Hematopoietic multipotent progenitor cell treated with erythropoietin and hydrocortisone succinate and interleukin-3 and kit ligand, for 4 days (in vitro differentiated cells): ENCODE measurements at regions not wholly inside any gene's neighbourhood (a gene's known extent, or its start where the extent isn't known, plus 50 kb on each side); places are given as distances from the start of the nearest gene placed in this dataset.
"Not testable (repeated sequence)": the region's sequence is repeated elsewhere in the genome, so short reads cannot be mapped to it uniquely, and the experiment has no call there.

Source experiments
- DNase-seq: peaks from one replicate; pipeline ENCODE4 v3.0.0-alpha.2; 2015

DNA sequence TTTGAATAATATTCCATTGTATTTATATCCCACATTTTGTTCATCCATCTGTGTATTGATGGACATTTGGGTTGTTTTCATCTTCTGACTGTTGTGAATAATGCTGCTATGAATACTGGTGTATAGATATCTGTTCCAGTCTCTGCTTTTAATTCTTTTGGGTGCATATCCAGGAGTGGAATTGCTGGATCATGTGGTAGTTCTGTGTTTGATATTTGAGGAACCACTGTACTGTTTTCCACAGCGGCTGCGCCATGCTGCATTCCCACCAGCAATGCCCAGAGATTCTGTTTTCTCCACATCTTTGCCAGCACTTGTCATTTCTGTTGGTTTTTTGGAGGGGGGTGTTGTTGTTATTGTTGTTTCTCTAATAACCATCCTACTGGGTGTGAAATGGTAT, 131.6 kb upstream of the KIF26B start:
- DNase-seq, result no peak

DNA sequence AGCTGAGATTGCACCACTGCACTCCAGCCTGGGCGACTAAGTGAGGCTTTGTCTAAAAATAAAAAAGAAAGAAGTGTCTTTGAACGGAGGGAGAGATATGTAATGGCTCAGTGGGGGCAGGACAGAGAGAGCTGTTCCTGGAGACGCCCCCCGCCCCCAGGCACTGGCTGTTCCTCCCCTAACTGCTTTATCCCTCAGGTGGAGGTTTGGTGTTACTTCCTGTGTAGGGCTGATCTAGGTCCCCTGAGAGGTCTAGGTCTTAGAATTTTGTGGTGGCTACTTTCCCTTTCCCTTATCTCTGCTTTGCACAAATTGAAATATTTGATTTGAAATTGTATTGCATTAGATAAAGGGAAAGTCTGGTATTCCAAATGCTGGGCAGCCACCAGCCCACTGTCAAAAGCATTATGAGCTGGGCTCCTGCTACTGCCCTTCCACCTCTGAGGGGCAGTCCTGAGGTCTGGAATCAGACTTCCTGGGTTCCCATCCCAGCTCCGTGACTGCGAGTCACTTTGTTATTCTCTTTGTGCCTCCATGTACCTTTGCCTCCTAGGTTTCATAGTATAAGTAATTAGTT, 134.8 kb upstream of the KIF26B start:
- DNase-seq, result peak; percentile 70

DNA sequence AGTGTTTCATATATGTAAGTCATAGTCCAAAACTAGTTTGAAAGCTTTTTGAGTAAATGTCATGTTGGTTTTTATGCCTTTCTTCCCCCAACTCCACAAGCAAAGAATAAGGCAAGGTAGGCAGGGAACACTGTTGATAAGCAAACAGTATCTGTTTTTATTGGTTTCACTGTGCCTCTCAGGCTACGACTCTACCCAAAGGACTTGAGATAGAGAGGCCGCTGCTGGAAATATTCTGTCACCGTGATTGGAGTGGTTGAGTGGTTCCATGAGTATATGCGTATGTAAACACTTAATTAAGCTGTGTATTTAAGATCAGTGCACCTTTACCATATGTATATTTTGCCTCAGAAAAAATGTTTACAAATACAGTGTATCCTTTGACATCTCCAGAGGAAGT, 138.1 kb upstream of the KIF26B start:
- DNase-seq, result no peak

DNA sequence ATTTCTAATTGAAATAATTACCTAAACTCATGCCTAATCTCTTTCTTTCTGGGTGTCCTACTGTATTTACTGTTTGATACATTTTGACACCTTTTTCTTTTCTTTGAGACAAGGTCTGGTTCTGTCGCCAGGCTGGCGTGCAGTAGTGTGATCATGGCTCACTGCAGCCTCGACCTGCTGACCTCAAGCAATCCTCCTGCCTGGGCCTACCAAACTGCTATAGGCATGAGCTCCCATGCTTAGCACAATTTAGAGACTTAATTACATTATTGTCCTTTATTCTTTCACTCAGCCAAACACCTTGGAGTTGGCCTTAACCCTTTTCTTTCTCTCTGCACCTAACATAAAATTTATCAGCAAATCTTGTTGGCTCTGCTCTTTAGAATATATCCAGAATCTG, 139.8 kb upstream of the KIF26B start:
- no peak for DNase-seq

DNA sequence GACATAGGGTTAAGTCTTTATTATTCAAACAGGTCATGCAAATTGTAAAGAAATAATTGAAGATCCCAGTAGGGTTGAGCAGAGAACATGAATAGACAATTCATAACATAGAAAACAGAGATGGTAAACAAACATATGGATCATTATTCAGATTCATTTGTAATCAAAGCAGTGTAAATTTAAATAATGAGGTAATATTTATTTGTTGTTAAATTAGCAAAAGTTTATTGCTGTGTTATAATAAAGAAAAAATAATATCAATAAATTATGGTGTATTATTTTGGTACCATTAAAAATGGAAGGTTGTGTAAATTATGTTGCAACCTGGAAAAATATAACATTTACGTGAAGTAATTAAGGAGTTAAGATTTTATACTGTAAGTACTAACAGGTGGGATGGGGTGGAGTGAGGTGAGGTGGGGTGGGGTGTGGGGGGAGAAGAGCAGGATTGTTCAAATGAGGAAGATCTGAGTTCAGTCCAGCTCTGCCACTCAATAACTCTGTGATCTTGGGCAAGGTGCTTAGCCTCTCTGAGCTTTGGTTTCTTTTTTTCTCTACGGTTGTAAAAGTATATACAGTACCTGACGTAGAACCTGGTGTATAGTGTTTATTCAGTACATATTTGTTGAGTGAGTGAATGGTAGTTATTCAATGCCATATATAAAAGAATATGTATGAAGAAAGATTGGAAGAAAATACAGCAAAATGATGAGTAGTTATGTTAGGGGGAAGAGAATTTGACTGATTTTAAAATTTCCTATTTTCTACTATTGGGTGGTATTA, 140.3 kb upstream of the KIF26B start:
- no peak for DNase-seq

DNA sequence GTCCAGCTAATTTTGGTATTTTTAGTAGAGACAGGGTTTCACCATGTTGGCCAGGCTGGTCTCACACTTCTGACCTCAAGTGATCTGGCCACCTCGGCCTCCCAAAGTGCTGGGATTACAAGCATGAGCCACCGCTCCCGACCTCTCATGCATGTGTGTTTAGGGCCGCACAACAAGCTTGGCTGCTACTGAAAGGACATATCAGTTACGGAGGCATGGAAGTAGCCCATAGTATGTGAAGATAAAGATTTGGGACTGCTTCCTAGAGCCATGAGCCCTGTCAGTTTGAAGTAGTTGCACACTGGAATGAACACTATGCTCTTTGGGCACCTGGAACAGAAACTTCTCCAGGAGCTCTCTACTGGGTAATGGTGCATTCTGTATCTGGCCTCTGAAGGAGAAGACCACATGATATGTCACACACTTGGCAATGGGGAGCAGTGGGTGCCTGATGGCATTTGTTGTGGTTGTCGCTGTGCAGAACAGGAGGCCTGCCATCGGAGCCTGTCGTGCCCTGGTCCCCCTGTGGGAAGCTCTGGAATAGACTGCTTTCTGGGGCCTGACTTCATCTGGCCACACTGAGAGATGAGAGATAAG, 144.7 kb upstream of the KIF26B start:
- DNase-seq, result no peak

DNA sequence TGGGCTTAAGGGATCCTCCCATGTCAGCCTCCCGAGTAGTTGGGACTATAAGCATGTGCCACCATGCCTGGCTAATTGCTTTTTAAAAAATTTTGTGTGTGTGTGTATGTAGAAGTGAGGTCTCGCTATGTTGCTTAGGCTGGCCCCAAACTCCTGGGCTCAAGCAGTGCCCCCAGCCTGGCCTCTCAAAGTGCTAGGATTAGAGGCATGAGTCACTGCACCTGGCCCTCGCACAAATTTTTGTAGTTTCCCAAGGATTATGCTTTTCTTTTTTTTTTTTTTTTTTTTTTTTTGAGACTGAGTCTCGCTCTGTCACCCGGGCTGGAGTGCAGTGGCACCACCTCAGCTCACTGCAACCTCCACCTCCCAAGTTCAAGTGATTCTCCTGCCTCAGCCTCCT, 144.4 kb upstream of the HNRNPU start:
- DNase-seq, result no peak

DNA sequence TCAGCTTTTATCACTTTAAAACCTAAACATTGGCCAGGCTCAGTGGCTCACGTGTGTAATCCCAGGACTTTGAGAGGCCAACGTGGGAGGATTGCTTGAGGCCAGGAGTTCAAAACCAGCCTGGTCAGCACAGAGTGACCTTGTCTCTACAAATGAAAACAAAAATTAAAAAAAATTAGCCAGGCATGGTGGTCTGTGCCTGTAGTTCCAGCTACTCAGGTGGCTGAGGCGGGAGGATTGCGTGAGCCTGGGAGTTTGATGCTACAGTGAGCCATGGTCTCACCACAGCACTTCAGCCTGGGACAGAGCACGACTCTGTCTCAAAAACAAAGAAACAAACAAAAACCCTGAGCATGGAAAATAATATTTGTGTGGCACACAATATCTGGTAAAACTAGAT, 143.5 kb upstream of the HNRNPU start:
- no peak for DNase-seq

DNA sequence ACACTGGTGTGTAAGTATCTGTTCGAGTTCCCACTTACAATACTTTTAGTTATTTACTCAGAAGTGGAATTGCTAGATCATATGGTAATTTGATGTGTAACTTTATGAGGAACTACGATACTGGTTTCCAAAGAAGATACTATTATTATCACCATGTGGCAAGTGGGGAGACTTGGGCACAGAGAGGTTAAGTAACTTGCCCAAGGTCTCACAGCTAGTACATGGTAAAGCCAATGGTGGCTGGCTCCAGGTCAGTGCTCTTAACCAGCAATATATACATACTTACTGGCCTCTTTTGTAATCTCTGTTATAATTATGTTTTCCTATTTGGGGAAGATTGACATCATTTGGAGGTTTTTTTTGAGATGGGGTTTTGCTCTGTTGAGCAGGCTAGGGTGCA, 138.9 kb upstream of the HNRNPU start:
- DNase-seq, result no peak

DNA sequence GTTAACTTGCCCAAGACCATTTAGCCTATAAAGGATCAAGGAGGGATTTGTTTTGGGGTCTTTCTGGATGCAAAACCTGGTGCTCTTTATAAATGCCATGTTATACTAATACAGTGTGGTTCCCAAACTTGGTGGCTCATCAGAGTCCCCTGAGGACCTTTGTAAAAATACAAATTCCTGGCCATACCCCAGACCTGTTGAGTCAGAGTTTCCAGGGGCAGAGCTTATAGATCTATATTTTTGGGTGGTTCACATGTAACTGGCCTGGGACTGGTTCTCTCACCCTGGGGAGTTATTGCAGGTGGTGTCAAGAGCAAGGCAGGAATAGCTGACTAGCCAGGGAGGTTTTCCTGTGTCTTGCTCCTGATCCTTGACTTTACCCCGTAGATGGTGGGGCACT, 136.9 kb upstream of the HNRNPU start:
- DNase-seq, result no peak

DNA sequence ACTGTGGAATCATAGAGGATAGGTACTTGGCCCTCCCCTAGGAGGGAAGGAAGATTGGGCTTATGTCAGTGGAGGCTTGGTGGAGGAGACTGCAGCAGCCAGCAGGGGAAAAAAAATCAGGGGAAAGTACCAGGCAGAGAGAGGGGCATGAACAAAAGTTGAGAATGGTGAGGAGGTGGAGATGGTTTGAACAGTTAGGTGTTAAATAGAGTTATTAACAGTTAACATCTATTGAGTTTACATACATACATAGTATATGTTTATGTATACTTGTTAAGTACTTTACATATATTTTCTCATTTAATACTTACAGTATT, 136.5 kb upstream of the HNRNPU start:
- no peak for DNase-seq

DNA sequence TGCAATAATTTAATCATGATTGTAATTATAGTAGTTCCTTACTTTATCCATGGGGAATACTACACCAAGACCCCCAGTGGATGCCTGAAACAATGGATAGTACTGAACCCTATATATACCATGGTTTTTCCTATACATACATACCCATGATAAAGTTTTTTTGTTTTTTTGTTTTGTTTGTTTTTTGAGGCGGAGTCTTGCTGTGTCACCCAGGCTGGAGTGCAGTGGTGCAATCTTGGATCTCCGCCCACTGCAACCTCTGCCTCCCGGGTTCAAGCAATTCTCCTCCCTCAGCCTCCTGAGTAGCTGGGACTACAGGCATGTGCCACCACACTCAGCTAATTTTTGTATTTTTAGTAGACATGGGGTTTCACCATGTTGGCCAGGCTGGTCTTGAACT, 135.3 kb upstream of the HNRNPU start:
- DNase-seq, result not testable (repeated sequence)

DNA sequence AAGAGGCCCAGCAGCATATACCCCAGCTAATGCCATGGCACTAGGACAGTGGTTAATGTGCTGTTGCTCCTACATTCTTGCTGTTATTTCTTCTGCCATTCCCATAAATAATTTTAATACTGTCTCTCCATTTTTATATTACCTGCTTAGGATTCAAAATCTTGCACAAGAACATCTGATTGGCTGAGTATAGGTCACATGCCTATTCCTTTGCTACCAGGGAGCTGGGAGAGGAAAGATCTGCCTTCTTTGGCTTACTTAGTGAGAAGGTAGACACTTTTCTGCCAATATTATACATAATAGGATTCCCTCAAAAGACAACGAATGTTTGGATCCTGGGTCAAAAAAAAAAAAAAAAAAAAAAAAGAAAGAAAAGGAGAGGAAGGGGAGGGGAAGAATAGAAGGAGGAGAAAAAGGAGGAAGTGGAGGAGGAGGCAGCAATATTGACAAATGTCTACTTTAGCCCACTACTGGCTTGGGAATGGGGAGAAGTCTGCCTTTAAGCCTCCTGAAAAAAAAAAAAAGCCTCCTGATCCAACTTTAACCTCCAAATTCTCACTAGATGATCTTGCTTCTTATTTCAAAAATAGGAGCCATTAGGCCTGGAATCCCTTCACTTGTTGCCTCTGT, 134.5 kb upstream of the HNRNPU start:
- no peak for DNase-seq

DNA sequence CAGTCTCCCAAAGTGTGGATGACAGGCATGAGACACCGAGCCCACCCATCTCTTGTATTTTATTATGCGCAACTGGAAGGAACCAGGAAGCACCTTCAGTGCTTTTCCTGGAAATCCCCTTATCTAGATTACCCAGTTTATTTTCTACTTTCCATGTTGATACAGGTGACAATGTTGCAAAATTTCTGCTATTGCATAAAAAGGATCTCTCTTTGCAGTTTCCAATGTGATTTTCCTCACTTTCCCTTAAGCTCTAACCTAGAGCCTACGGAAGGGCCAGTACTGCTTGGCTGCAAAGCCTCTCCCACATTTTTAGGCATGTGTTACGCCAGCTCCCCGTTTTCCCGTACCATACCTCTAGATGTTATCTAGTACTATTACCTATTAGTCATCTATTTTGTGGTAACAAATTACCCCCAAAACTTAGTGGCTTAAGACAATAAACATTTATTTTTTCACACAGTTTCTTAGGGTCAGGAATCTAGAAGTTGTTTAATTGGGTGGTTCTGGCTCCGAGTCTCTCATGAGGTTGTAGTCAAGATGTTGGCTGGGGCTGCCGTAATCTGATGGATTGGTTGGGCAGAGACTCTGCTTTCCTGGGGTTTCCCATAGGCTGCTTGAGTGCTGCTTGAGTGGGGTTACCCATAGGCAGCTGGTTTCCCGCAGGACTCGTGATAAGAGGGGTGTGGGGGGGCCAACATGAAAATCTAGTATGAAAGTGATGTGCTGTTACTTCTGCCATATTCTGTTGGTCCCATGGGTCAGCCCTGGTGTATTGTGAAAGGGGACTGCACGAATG, 131.5 kb upstream of the HNRNPU start:
- no peak for DNase-seq

DNA sequence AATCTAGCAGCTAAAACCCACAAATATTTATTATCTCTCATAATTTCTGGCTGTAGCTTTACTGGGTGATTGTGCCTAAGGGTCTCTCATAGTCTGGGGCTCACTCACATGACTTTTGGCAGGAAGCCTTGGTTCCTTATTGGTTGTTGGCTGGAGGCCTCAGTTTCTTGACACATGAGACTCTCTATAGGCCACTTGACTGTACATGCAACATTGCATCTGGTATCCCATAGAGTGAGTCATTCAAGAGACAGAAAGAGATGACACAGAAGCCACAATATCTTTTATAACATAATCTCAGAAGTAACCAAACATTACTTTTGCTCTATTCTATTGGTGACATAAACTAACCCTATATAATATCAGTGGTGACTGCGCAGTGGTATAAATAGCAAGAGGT, 128.5 kb upstream of the HNRNPU start:
- DNase-seq, result no peak

DNA sequence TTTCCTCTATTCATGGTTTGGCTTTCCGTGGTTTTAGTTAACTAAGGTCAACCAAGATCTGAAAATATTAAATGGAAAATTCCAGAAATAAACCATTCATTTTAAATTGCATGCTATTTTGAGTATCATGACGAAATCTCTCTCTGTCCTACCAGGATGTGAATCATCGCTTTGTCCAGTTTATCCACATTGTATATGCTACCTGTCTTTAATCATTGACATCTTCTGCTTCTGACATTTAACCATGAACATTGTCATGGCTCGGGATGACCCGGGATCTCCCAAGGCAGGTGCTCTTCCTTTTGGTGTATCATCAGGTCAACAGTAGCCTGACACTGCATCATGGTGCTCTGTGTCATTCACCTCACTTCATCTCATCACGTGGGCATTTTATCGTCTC, 125.5 kb upstream of the HNRNPU start:
- DNase-seq, result no peak

DNA sequence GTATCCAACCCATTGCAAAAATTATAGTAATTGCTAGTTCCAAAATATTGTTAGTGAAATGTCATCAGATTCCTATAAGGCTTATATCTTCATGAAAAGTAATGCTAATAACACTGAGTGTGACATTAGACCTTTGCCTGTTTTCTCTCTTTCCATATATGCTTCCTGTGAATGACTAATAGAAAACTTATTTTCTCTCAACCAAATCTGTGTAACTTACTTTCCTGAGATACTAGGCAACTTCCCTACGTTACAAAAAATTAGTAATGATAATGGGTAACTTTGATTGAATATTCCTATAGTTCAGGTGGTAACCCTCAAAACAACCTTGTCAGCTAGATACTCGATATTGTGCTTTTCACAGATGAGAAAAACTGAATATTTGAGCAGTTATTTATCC, 124.2 kb upstream of the HNRNPU start:
- no peak for DNase-seq

DNA sequence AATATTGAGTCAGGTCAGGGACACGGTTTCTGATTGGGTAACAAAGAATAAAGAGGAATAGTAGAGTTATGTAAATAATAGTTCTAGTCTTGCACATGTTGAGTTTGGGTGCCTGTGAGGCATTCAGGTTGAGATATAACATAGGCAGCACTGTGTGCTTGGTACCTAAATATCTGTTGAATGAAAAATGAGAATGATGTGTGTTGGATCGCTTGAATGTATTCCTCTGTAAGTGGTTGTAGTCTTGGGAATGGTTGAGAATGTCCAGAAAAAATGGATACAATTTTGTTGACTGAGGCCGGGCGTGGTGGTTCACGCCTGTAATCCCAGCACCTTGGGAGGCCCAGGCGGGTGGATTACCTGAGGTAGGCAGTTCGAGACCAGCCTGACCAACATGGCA, 116.3 kb upstream of the HNRNPU start:
- no peak for DNase-seq

DNA sequence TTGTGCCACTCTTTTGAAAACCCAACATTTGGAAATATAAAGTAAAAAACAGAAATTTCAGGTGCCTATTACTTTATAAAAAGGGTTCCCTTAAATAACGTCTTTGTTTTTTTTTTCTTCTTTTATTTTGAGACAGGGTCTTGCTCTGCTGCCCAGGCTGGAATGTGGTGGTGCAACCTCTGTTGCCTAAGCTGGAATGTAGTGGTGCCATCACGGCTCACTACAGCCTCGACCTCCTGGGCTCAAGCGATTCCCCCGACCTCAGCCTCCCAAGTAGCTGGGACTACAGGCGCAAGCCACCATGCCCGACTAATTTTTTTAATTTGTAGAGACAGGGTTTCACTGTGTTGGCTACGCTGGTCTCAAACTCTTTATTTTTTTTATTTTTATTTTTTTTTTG, 110.2 kb upstream of the HNRNPU start:
- no peak for DNase-seq

DNA sequence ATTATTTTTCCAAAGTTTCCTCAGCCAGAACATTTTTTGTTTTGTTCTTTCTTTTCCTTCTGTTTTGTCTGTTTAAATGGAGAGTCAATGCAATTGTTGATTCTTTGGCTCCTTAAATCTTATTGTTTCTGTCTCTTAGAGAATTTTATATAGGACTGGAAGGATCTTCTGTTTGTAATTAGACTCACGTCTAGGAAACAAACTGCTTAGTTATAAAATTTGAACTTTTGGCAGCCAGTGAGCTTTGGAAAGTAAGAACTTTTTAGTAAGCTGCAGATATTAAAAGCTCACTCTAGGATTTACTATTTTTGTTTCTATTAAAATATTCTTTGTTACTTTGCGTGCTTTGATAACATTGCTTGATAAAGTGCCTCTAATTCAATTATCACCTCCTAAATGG, 109.8 kb upstream of the HNRNPU start:
- no peak for DNase-seq

DNA sequence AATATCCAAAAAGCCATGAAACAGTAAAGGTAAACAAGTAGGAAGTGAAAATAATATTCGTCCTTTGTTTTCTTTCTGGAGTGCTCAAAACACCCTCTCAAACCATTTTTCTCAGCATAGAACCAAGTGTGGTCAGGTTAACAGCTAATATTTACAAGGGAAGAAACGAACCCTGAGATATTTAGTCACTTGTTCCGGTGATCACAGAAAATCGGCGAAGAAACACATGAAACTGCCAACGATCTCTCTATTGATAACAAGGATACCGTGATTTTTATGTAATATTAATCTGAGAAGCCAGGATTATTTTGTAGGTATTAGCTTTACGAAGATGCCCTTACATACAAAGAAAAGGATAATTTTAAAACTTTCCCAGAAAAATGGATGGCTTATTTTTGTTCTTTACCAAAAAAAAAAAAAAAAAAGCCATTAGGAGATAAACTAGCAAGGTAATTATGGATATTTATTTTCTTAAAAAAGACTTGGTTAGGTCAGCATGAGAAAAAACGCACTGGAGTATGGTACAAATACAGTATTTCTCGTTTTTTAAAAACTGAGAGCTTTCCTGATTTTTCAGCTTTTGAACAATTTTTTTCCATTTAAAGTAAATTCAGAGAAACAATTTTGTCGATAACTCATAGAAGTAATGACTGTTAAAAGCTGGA, 107.3 kb upstream of the HNRNPU start:
- no peak for DNase-seq

DNA sequence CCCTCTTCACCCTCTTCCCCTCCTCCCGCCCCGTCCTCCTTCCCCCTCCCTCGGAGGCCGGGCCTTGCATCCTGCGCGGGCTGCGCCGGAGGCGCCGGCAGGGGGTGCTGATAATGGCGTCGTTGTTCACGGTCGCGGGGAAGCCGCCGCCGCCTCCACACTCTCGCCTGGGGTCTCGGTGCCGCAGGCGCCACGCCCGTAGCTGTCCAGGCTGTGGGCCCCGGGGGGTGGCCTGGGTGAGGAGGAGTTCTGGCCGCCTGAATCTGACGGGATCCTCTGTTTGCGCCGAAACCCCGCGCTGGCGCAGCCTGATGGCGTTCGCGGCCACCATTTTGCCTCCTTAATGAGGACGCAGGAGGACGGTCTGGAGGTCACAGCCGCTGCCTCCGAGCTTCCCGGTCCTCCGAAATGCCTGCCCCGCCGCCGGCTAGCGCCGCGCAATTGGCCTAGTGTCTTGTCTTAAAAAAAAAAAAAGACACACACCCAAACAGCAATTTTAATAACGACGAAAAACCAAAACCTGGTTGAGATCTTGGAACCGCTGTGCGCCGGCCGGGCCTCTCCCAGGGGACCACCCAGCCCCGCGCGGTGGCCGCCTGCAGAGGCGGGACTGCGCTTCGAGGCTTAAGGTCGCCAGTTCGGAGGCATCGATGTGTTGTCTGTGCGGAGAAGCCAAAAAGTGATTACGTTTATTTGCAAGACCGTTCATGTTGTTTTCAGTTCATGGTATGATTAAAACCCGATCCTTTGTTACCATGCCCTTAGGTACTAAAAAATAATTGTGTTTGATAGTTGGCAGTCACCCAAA, 106.6 kb upstream of the HNRNPU start:
- peak; percentile 99 for DNase-seq
